Activated naive CD8-positive, alpha-beta T cell treated with anti-CD3 and anti-CD28 coated beads for 36 hours (primary cell): ENCODE measurements at regions not wholly inside any gene's neighbourhood (a gene's known extent, or its start where the extent isn't known, plus 50 kb on each side); places are given as distances from the start of the nearest gene placed in this dataset.

Experiments
- DNase-seq: peaks from one replicate; pipeline ENCODE4 v3.0.0; 2021
- H3K27ac Mint-ChIP-seq: one replicate; pipeline ENCODE4 v1.8.0; 2022; ENCODE audit warnings: mild to moderate bottlenecking, moderate library complexity, mixed read lengths
- H3K27me3 Mint-ChIP-seq: one replicate; pipeline ENCODE4 v1.8.0; 2022; ENCODE audit warnings: mild to moderate bottlenecking, mixed read lengths
- H3K36me3 Mint-ChIP-seq: one replicate; pipeline ENCODE4 v1.8.0; 2021; ENCODE audit warnings: mild to moderate bottlenecking, mixed read lengths
- H3K4me1 Mint-ChIP-seq: one replicate; pipeline ENCODE4 v1.8.0; 2021; ENCODE audit warnings: mixed read lengths
- H3K4me3 Mint-ChIP-seq: one replicate; pipeline ENCODE4 v1.8.0; 2022; ENCODE audit warnings: mild to moderate bottlenecking, moderate library complexity, mixed read lengths
- H3K9me3 Mint-ChIP-seq: one replicate; pipeline ENCODE4 v1.8.0; 2022; ENCODE audit warnings: mixed read lengths

DNA sequence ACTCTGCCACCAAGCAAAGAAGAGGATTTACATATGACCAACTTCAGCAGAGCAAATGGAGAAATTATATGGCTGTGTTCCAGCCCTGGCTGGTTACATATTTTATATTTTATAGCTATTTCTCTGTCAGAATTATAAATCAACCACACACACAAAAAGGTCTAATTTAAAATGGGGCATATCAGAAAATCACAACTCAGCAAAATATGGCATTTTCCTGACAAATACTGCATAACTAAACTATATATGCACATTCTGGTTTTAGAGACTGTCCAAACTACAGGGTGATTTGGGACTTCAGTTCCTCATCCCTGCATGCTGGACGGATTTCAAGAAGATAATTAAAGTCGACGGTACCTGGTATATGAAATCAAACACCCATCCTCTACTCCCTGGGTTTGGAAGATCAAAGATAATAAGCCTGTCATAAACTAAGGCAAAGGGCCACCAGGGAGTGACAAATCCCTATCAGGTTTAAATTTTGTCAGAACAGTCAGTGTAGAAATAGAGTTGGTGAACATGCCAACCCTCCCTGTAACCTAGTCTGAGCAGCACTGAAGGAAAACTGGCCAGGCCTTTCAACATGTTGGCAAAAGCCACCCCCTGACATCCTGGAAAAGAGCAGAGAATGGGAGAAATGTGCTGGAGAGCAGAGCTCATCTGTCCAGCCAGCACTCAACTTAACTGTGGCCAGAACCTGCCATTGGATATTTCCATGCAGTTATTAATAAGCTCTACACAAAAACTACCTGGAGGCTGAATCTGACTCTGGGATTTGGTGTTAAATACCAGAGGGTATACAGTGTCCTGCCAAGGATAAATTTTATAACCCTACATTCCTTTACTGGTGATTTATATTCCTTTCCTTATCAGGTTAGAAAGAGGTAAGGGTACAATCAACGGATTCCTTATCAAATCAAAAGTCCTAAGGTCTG, 235.7 kb downstream of the ENC1 start:
- Mint-ChIP-seq H3K4me1 (no peaks in the 10 kb centered on the region), H3K36me3 (no peaks in the 10 kb centered on the region), H3K9me3 (no peaks in the 10 kb centered on the region), H3K4me3 (no peak overlapping the region), H3K27ac (no peak overlapping the region), H3K27me3 (peaks cover 4% of the 10 kb centered on the region)
- DNase-seq = no peak

DNA sequence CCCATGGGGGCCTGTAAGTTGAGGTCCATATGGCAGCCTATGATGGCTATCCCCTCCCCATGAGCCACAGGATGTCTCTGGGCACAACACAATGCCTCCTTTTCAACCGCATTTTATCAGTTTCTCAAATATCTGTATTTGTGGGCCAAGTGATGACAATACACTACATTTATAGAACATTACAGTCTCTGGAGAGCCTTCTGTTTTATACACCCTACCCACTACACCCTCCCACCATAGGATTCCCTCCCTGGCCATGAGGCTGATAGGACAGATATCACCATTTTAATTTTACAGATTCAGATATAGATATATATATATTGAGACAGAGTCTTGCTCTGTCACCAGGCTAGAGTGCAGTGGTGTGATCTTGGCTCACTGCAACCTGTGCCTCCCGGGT, 236.8 kb downstream of the ENC1 start:
- H3K27ac Mint-ChIP-seq = no peak overlapping the region
- no peak for DNase-seq
- peaks cover 4% of the 10 kb centered on the region for H3K27me3 Mint-ChIP-seq
- H3K36me3 Mint-ChIP-seq = no peaks in the 10 kb centered on the region
- H3K9me3 Mint-ChIP-seq = no peaks in the 10 kb centered on the region
- H3K4me1 Mint-ChIP-seq = no peaks in the 10 kb centered on the region
- H3K4me3 Mint-ChIP-seq = no peak overlapping the region

DNA sequence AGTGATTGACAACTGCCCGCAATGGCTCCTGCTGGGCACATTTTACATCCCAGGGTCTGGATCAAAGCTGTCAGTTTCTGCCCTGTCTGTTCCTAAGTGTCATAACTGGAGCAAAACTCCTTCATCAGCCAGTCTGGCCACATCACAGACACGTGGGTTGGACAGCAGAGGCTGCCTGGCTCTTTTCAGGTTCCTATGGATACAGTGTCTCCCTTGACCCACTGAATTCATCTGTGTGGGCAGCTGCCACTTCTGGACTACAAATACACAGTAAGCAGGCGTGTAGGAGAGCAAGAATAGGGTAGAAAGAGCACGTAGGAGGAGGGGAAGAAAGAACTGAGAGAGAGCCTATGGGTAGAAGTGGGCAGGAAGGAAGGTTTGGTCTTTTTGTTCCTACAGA, 238.0 kb downstream of the ENC1 start:
- Mint-ChIP-seq H3K27ac (no peak overlapping the region), H3K27me3 (no peaks in the 10 kb centered on the region), H3K4me1 (no peaks in the 10 kb centered on the region), H3K36me3 (no peaks in the 10 kb centered on the region), H3K4me3 (no peak overlapping the region), H3K9me3 (no peaks in the 10 kb centered on the region)
- DNase-seq = no peak

DNA sequence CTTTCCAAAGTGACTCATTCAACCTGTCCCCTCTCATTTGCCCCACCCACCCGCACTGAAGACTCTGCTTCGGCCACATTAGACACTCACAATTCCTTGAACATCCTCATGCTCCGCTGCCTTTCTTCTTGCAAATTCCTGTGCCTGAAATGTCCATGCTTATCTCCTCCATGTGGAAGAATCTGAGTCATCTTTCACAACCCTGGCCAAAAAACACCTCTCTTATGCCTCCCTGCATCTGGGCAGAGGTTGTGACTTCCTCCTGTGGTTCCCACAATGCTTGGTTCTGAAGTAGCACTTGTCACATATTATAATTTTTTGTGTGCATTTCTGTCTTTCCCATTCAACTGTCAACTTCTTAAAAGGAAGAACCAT, 238.6 kb downstream of the ENC1 start:
- Mint-ChIP-seq H3K36me3 (no peaks in the 10 kb centered on the region), H3K27ac (no peak overlapping the region), H3K27me3 (no peaks in the 10 kb centered on the region), H3K9me3 (no peaks in the 10 kb centered on the region), H3K4me1 (no peaks in the 10 kb centered on the region), H3K4me3 (no peak overlapping the region)
- DNase-seq = no peak

DNA sequence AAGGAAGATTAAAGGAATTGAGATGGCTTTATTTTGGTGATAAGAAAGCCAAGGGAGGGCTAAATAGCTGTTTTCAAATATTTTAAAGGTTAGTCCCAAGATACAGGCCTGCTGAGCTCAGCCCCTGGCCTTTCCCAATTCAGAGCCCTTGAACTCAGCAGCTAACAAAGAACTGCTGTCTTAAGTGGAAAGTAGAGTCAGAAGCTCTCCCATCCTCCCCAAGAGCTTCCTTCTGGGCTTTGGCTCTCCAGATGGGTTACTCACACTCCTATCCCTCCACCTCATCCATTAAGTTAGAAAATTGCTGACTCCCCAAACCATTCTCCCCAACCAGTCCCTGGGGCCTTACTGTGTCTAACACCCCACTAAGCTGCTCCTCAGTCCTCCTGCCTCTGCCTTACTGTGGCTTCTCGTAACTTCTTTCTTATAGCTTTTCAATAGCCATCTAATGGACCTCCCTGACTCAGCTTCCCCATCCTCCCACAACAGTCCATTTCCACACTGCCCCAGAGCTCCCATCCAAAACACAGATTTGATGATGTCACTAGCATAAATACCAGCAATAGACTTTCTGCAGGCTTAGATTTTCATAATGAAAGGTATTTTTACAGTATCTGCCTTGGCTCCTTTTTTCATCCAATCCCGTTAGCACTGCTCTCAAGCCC, 239.1 kb downstream of the ENC1 start:
- H3K36me3 Mint-ChIP-seq = no peaks in the 10 kb centered on the region
- H3K27me3 Mint-ChIP-seq = no peaks in the 10 kb centered on the region
- no peaks in the 10 kb centered on the region for H3K9me3 Mint-ChIP-seq

DNA sequence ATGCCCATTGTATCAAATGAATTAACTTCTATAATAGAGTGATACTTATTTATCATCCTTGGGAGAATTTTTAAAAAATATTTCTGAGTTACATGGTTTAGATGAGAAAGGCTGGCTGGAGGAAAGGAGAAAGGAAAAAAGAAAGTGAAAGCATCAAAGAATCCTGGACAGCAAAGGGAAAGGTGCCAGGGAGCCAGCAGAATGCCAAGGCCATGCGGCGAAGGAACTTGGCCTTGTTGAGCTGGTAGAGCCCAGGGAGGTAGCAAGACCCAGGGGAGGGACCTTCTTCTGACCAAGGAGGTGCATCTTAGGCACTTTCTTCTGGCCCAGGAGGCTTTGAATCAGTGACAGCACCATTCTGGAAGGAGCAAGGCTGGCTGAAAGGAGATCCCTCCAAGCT, 240.5 kb downstream of the ENC1 start:
- Mint-ChIP-seq H3K27me3 (no peaks in the 10 kb centered on the region), H3K4me3 (no peak overlapping the region), H3K36me3 (no peaks in the 10 kb centered on the region), H3K27ac (no peak overlapping the region), H3K9me3 (no peaks in the 10 kb centered on the region), H3K4me1 (no peaks in the 10 kb centered on the region)
- DNase-seq = no peak

More for the DNA sequence above, 239.1 kb downstream of the ENC1 start:
- DNase-seq = no peak
- H3K4me3 Mint-ChIP-seq = no peak overlapping the region
- no peaks in the 10 kb centered on the region for H3K4me1 Mint-ChIP-seq
- H3K27ac Mint-ChIP-seq = no peak overlapping the region

DNA sequence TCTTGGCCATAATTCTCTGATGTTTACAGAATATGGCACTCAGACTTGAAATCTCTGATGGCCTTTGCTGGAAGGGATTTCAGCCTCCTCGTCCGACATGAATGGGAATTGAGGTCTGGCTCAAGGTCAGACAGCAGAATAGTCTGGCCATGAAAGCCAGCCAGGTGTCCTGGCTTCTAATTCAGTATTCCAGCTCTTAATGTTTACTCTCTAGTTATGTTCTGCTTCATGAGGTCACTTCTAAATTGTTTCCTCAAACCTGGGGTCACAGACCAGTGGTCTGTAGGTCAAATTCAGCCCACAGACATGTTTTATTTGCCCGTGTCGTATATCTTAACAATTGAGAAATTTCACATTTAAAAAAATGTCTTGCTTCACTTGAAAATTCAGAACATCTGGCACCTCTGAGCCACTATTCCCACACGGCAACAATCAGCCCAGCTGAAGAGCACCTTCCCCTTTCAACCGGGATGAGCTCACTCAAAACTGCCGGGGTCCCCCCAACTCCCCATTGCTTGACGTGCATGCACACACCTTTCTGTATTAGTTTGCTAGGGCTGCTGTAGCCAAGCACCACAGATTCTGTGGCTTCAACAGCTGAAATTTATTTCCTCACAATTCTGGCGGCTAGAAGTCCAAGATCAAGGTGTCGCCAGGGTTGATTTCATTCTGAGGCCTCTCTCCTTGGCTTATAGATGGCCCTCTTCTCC, 243.5 kb downstream of the ENC1 start:
- Mint-ChIP-seq H3K27ac (no peak overlapping the region), H3K4me3 (no peak overlapping the region), H3K9me3 (no peaks in the 10 kb centered on the region)

DNA sequence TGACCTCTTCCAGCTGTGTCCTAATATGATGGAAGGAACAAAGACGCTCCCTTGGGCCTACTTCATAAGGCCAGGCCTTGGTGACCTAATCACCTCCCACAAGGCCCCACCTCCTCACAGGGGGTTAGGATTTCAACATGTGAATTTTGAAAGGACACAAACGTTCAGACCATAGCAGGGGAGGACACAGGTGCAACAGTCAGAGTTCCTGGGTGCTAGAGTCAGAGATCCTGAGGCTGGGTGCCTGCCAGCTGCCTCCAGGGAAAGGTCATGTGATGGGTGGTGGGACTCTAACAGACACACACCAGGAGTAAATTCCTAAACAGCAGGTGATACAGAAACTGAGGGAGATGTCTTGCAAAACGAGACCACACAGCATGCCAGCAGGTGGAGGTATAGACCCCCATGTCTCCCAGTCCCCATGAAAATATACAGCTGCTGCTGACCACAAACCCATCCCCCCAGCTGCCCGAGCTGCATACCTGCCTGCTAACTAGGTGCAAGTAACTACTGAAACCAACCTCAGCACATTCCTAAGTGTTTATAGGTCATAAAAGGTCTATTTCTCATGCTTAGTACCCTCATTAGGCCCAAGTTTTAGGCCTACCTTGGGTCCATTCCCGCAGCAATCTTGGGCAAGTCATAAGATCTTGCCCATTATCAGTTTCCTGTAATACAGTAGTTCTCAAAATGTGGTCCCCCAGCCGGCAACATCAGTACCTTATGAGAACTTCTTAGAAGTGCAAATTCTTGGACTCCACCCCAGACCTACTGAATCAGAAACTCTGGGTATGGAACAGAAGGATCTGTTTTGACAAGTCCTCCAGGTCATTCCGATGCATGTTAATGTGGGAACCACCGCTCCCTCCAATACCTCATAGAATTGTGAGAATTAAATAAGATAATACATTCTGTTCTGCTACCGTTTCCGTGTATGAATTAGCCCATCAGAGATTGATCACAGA, 245.3 kb downstream of the ENC1 start:
- Mint-ChIP-seq H3K27ac (no peak overlapping the region), H3K9me3 (no peaks in the 10 kb centered on the region), H3K27me3 (no peaks in the 10 kb centered on the region), H3K4me1 (no peaks in the 10 kb centered on the region), H3K4me3 (no peak overlapping the region), H3K36me3 (no peaks in the 10 kb centered on the region)
- DNase-seq = no peak

More for the DNA sequence above, 243.5 kb downstream of the ENC1 start:
- no peaks in the 10 kb centered on the region for H3K36me3 Mint-ChIP-seq
- DNase-seq = no peak
- no peaks in the 10 kb centered on the region for H3K27me3 Mint-ChIP-seq
- no peaks in the 10 kb centered on the region for H3K4me1 Mint-ChIP-seq

DNA sequence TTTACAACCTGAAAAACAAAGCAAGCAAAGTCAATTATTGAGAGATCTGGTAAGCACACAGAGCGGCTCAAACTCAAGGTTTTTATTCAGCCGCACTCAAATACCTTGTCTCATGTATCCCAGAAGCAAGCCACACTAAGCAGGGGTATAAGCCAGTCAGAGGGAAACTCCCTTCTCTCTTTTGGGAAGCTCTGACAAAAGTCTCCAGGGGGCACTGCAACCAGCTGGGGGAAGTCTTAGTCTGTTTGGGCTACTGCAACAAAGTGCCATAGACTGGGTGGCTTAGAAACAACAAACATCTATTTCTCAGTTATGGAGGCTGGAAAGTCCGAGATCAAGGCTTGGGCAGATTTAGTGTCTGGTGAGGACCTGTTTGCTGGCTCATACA, 246.0 kb downstream of the ENC1 start:
- no peaks in the 10 kb centered on the region for H3K4me1 Mint-ChIP-seq
- no peaks in the 10 kb centered on the region for H3K36me3 Mint-ChIP-seq
- no peak overlapping the region for H3K27ac Mint-ChIP-seq
- DNase-seq = no peak
- no peaks in the 10 kb centered on the region for H3K27me3 Mint-ChIP-seq
- no peak overlapping the region for H3K4me3 Mint-ChIP-seq
- no peaks in the 10 kb centered on the region for H3K9me3 Mint-ChIP-seq

DNA sequence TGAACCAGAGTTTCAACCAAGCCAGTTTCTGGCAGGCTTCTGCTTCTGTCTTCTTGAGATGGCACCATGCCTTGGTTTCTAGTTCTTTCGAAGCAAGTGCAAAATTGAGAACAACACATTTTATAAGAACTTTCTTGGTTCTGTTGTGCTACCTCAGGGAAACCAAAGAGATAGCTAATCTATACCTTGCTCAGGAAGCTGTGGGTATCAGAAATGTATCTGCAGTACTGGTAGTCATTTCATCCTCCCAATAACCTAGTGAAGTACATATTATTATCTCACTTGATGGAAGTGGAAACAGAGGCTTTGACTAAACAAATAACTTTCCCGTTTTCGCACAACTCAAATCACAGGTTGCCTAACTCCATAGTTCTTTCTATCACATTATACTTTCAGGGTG, 246.6 kb downstream of the ENC1 start:
- Mint-ChIP-seq H3K4me1 (no peaks in the 10 kb centered on the region), H3K27me3 (no peaks in the 10 kb centered on the region), H3K27ac (no peak overlapping the region), H3K4me3 (no peak overlapping the region), H3K36me3 (no peaks in the 10 kb centered on the region), H3K9me3 (no peaks in the 10 kb centered on the region)
- DNase-seq = no peak

DNA sequence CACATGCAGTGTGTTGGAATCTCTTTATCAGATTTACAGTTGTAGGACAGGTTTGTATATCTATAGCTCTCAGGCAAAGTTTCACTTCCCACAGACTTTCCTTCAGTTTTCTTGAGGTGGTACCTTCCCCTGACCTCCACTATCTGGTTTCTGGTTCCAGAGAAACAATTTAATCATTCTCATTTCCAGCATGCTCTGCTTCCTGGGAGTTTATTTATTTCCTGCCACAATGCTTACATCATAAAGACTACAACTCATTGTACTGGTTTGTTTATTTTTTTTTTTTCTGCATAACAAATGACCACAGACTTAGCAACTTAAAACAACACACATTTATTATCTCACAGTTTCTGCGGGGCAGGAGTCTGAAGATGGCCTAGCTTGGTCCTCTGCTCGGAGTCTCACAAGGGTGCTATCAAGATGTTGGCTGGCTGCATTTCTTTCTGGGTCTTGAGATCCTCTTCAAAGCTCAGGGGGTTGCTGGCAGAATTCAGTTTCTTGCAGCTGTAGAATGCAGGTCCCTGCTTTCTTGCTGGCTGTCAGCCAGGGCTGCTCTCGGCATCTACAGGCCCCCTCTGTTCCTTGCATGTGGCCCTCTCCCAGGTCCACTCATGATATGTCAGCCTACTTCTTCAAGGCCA, 247.7 kb downstream of the ENC1 start:
- Mint-ChIP-seq H3K4me3 (no peak overlapping the region), H3K27me3 (no peaks in the 10 kb centered on the region), H3K4me1 (no peaks in the 10 kb centered on the region), H3K9me3 (no peaks in the 10 kb centered on the region), H3K27ac (no peak overlapping the region), H3K36me3 (no peaks in the 10 kb centered on the region)
- no peak for DNase-seq

DNA sequence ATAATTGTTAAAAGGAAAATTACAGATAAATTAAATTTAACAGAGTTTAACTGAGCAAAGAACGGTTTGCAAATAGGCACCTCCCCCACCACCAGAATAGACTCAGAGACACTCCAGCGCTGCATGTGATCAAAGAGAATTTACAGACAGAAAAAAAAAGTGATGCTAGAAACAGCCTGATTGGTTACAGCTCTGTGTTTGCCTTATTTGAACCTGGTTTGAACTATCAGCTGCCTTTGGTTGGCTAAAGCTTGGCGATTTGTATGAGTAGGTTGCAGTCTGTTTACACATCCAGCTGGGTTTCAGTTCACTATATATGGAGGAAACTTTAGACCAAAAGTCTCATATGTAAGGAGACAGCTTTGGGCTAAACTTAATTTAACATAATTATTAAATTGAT, 249.1 kb downstream of the ENC1 start:
- Mint-ChIP-seq H3K9me3 (no peaks in the 10 kb centered on the region), H3K4me1 (no peaks in the 10 kb centered on the region), H3K27ac (no peak overlapping the region), H3K27me3 (no peaks in the 10 kb centered on the region), H3K4me3 (no peak overlapping the region), H3K36me3 (no peaks in the 10 kb centered on the region)
- DNase-seq = no peak

DNA sequence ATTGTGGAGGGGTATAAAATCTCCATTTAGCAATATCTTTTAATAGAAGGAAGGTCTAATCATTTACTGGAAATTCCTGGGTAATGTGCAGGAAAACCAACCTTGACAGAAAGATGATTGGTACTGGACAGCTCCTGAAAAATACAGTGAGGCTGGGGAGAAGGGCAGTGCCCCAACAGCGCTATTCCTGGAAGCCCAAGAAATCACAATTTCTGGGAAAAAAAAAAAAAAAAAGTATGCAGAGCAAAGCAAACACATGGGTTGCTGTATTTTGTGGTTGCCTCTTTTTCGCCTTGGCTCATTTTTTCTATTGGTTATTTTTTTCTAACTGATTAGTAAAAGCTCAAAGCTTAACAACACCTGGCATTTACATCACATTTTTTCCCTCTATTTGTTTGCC, 249.7 kb downstream of the ENC1 start:
- Mint-ChIP-seq H3K36me3 (no peaks in the 10 kb centered on the region), H3K4me1 (no peaks in the 10 kb centered on the region)

DNA sequence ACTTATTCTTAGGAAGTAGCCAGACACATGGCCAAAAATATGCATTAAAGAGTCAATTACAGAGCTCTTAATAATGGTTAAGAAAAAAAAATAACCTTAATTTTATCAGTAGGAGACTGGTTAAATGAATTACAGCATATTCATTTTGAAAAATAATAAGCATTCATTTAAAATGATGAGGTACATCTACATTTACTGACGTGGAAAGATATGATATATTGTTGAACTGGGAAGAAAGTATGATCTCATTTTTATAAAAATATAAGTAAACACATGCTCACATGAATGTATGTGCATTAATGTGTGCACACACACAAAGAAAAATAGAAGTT, 250.3 kb downstream of the ENC1 start:
- Mint-ChIP-seq H3K27ac (no peak overlapping the region), H3K27me3 (peaks cover 5% of the 10 kb centered on the region)

More for the DNA sequence above, 249.7 kb downstream of the ENC1 start:
- DNase-seq = no peak
- Mint-ChIP-seq H3K27me3 (no peaks in the 10 kb centered on the region), H3K4me3 (no peak overlapping the region), H3K9me3 (no peaks in the 10 kb centered on the region), H3K27ac (no peak overlapping the region)

More for the DNA sequence above, 250.3 kb downstream of the ENC1 start:
- H3K9me3 Mint-ChIP-seq = no peaks in the 10 kb centered on the region
- DNase-seq = no peak
- no peaks in the 10 kb centered on the region for H3K36me3 Mint-ChIP-seq
- H3K4me1 Mint-ChIP-seq = no peaks in the 10 kb centered on the region
- no peak overlapping the region for H3K4me3 Mint-ChIP-seq
